Duodenal mucosa (tissue), 2 donors: ENCODE measurements at regions not wholly inside any gene's neighbourhood (a gene's known extent, or its start where the extent isn't known, plus 50 kb on each side); places are given as distances from the start of the nearest gene placed in this dataset.

ENCODE experiments used
- H3K27ac ChIP-seq: one replicate; pipeline ENCODE4 v1.7.0; 2013; ENCODE audit warnings: low read depth, low read length
- H3K27me3 ChIP-seq, 2 donors: one replicate each; pipeline ENCODE4 v1.7.0; 2013; ENCODE audit warnings: low read length in 2 of 2, control low read depth in 1 of 2; ENCODE audit not compliant: insufficient read depth in 2 of 2, control insufficient read depth in 1 of 2
- H3K36me3 ChIP-seq, 2 donors: one replicate each; pipeline ENCODE4 v1.7.0; 2013; ENCODE audit warnings: low read length in 2 of 2, control low read depth in 1 of 2; ENCODE audit not compliant: insufficient read depth in 2 of 2, control insufficient read depth in 1 of 2
- H3K4me1 ChIP-seq, 2 donors: one replicate each; pipeline ENCODE4 v1.7.0; 2013; ENCODE audit warnings: low read length in 2 of 2, control low read depth in 1 of 2; ENCODE audit not compliant: insufficient read depth in 2 of 2, control insufficient read depth in 1 of 2
- H3K4me3 ChIP-seq, 2 donors: one replicate each; pipeline ENCODE4 v1.7.0; 2013; ENCODE audit warnings: low read length in 2 of 2, low read depth in 1 of 2
- H3K9ac ChIP-seq, 2 donors: one replicate each; pipeline ENCODE4 v1.7.0; 2013; ENCODE audit warnings: low read length in 2 of 2, low read depth in 1 of 2
- H3K9me3 ChIP-seq, 2 donors: one replicate each; pipeline ENCODE4 v1.7.0; 2013; ENCODE audit warnings: low read length in 2 of 2, control low read depth in 1 of 2; ENCODE audit not compliant: control insufficient read depth in 1 of 2

DNA sequence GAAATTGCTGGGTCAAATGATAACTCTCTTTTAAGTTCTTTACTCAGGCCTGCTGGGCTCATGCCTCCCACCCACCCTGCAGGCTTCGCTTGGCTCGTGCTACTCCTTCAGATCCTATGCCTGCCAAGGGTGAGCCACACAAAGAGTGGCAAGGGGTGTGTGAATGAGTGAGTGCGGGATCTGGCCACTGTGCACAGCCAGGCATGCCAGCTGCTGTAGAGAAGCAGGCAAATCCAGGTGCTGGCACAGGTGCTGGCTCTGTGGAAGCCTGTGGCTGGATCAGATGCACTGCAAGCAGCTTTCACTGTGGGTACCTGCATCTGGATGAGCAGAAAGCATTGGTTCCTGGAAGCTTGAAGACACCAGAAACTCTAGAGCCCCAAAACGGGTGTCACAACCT, 1055.7 kb upstream of the EPHA6 start:
- no peak overlapping the region for H3K9ac ChIP-seq
- no peaks in the 10 kb centered on the region for H3K36me3 ChIP-seq
- H3K27ac ChIP-seq, result no peak overlapping the region
- H3K4me1 ChIP-seq, result no peaks in the 10 kb centered on the region
- no peak overlapping the region for H3K4me3 ChIP-seq
- peaks cover 0 to 6% of the 10 kb centered on the region in 2 donors for H3K9me3 ChIP-seq
- no peaks in the 10 kb centered on the region for H3K27me3 ChIP-seq

GRCh38 chr3:95759614-95760301, 1054.6 kb upstream of the EPHA6 start:
- Histone ChIP-seq H3K36me3 (no peaks in the 10 kb centered on the region), H3K27me3 (no peaks in the 10 kb centered on the region), H3K4me3 (no peak overlapping the region), H3K4me1 (no peaks in the 10 kb centered on the region), H3K9me3 (peaks cover 0 to 6% of the 10 kb centered on the region in 2 donors), H3K27ac (no peak overlapping the region), H3K9ac (no peak overlapping the region)

- Histone ChIP-seq H3K27me3 (no peaks in the 10 kb centered on the region), H3K36me3 (no peaks in the 10 kb centered on the region), H3K9me3 (peaks cover 10 to 16% of the 10 kb centered on the region in 2 donors), H3K4me1 (no peaks in the 10 kb centered on the region), H3K9ac (no peak overlapping the region), H3K27ac (no peak overlapping the region), H3K4me3 (no peak overlapping the region)
These were observed 1038.8 kb upstream of the EPHA6 start for GRCh38 chr3:95775486-95776094.

DNA sequence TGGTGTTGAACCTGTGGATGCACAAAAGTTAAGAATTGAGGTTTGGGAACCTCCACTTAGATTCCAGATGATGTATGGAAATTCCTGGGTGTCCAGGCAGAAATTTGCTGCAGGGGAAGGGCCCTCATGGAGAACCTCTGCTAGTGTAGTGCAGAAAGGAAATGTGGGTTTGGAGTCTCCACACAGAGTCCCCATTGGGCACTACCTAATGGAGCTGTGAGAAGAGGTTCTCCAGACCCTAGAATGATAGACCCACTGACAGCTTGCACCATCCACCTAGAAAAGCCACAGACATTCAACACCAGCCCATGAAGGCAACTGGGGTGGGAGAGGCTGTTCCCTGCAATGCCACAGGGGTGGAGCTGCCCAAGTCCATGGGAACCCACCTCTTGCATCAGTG, 1032.8 kb upstream of the EPHA6 start:
- Histone ChIP-seq H3K36me3 (no peaks in the 10 kb centered on the region), H3K27me3 (no peaks in the 10 kb centered on the region), H3K27ac (no peak overlapping the region), H3K9ac (no peak overlapping the region), H3K4me3 (no peak overlapping the region), H3K4me1 (no peaks in the 10 kb centered on the region), H3K9me3 (peaks cover 0 to 3% of the 10 kb centered on the region in 2 donors)

DNA sequence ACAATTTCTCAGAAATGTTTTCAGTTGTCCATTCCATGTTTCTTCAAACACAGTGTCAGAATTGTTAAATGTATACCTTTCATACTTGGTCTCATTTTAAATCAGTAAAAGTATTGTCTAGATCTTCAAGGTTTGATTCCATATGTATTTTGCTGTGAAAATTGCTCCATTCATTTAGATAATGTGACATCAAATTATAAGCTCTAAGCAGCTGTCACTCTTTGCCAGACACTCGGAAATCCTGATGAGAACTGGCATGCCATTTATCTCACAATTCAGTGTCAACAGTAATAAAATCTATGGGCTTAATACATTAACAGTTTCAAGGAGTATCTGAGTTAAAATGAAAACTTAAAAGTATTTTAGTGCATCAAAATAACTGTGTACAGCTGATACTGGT, 1025.3 kb upstream of the EPHA6 start:
- H3K4me3 ChIP-seq, result no peak overlapping the region
- no peaks in the 10 kb centered on the region for H3K36me3 ChIP-seq
- no peaks in the 10 kb centered on the region for H3K27me3 ChIP-seq
- no peak overlapping the region for H3K9ac ChIP-seq
- no peak overlapping the region for H3K27ac ChIP-seq
- no peaks in the 10 kb centered on the region for H3K9me3 ChIP-seq
- H3K4me1 ChIP-seq, result no peaks in the 10 kb centered on the region

- Histone ChIP-seq H3K9me3 (peaks cover 0 to 3% of the 10 kb centered on the region in 2 donors), H3K27me3 (no peaks in the 10 kb centered on the region)
These were observed 1017.3 kb upstream of the EPHA6 start for GRCh38 chr3:95797081-95797480.

GRCh38 chr3:95798628-95799027, 1015.8 kb upstream of the EPHA6 start:
- Histone ChIP-seq H3K27me3 (no peaks in the 10 kb centered on the region), H3K27ac (no peak overlapping the region), H3K9me3 (peaks cover 0 to 3% of the 10 kb centered on the region in 2 donors), H3K36me3 (no peaks in the 10 kb centered on the region), H3K4me3 (no peak overlapping the region), H3K4me1 (no peaks in the 10 kb centered on the region), H3K9ac (no peak overlapping the region)

More at GRCh38 chr3:95797081-95797480, 1017.3 kb upstream of the EPHA6 start:
- H3K9ac ChIP-seq, result no peak overlapping the region
- no peak overlapping the region for H3K27ac ChIP-seq
- H3K4me3 ChIP-seq, result no peak overlapping the region
- H3K4me1 ChIP-seq, result no peaks in the 10 kb centered on the region
- H3K36me3 ChIP-seq, result no peaks in the 10 kb centered on the region

GRCh38 chr3:95810462-95810861, 1003.9 kb upstream of the EPHA6 start:
- H3K9ac ChIP-seq, result no peak overlapping the region
- no peaks in the 10 kb centered on the region for H3K4me1 ChIP-seq
- no peaks in the 10 kb centered on the region for H3K27me3 ChIP-seq
- H3K36me3 ChIP-seq, result no peaks in the 10 kb centered on the region
- no peak overlapping the region for H3K27ac ChIP-seq
- no peaks in the 10 kb centered on the region for H3K9me3 ChIP-seq
- H3K4me3 ChIP-seq, result no peak overlapping the region

DNA sequence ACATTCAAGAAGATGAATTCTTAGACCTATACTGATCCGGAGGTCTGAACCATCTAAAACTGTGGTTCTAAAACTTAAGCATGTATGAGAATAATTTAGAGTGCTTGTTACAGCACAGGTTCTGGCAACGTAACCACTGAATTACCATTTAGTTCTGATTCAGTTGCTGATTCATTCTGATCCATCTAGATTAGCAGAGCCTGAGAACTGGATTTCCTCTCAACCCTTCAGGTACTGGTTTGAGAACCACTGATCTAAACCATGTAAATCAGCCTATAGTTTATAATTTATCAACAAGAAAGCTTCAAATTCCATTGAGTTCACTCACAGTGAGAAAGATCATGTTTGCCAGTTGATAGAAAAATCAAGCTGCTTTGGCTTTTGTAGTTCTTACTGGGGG, 1001.1 kb upstream of the EPHA6 start:
- Histone ChIP-seq H3K4me3 (no peak overlapping the region), H3K9ac (no peak overlapping the region), H3K36me3 (no peaks in the 10 kb centered on the region), H3K4me1 (no peaks in the 10 kb centered on the region), H3K27me3 (no peaks in the 10 kb centered on the region), H3K27ac (no peak overlapping the region), H3K9me3 (no peaks in the 10 kb centered on the region)

- Histone ChIP-seq H3K4me3 (no peak overlapping the region), H3K9me3 (no peaks in the 10 kb centered on the region), H3K27ac (no peak overlapping the region), H3K4me1 (no peaks in the 10 kb centered on the region), H3K27me3 (no peaks in the 10 kb centered on the region), H3K9ac (no peak overlapping the region), H3K36me3 (no peaks in the 10 kb centered on the region)
These were observed 998.6 kb upstream of the EPHA6 start for GRCh38 chr3:95815828-95816227.
